Upper lobe of left lung (tissue), 6 donors: ENCODE measurements at regions not wholly inside any gene's neighbourhood (a gene's known extent, or its start where the extent isn't known, plus 50 kb on each side); places are given as distances from the start of the nearest gene placed in this dataset.

Experiments
- ATAC-seq, 2 donors: fragments of 200-7000 bp; cut with Tn5 transposase; one replicate each; pipeline ENCODE4 v1.9.1; 2022; ENCODE audit warnings: mild to moderate bottlenecking in 2 of 2, moderate library complexity in 2 of 2; ENCODE audit not compliant: low FRiP score in 2 of 2
- DNase-seq, 2 donors: peaks; one replicate each; pipeline ENCODE4 v3.0.0-alpha.2; 2019 to 2020
- H3K27ac ChIP-seq, 4 donors: fragments of 200-600 bp; sonication (generic); one replicate each; pipeline ENCODE4 v1.5.1; 2016 to 2019
- H3K27me3 ChIP-seq, 4 donors: fragments of 200-600 bp; sonication (generic); one replicate each; pipeline ENCODE4 v1.5.1; 2017 to 2019
- H3K36me3 ChIP-seq, 4 donors: fragments of 200-600 bp; sonication (generic); one replicate each; pipeline ENCODE4 v1.5.1; 2016 to 2019
- H3K4me1 ChIP-seq, 4 donors: fragments of 200-600 bp; sonication (generic); one replicate each; pipeline ENCODE4 v1.5.1; 2018 to 2019
- H3K4me3 ChIP-seq, 4 donors: fragments of 200-600 bp; sonication (generic); one replicate each; pipeline ENCODE4 v1.5.1; 2017 to 2019; ENCODE audit warnings: mild to moderate bottlenecking in 2 of 4, moderate library complexity in 1 of 4
- H3K9me3 ChIP-seq, 4 donors: fragments of 200-600 bp; sonication (generic); one replicate each; pipeline ENCODE4 v1.5.1; 2018 to 2019
- EP300 ChIP-seq, 4 donors: sonication (generic); formaldehyde crosslinking; IDR thresholded peaks; one replicate each; pipeline ENCODE4 v1.5.1; 2017; ENCODE audit warnings: antibody characterized with exemption in 4 of 4, control low read depth in 2 of 4
- POLR2A ChIP-seq, 4 donors: fragments of 450-650 bp; IDR thresholded peaks; one replicate each; pipeline ENCODE4 v1.5.1; 2016 to 2017; ENCODE audit warnings: antibody characterized with exemption in 4 of 4, mild to moderate bottlenecking in 2 of 4
- POLR2AphosphoS5 ChIP-seq, 2 donors: sonication (generic); formaldehyde crosslinking; IDR thresholded peaks; one replicate each; pipeline ENCODE4 v1.5.1; 2017; ENCODE audit warnings: antibody characterized with exemption in 2 of 2
- WGBS, 2 donors: methylation state at CpG; one replicate each; pipeline ENCODE4 v1.1.5; 2017 to 2018; 5-methylcytosine and 5-hydroxymethylcytosine counted together
- TF ChIP-seq, protein P1 (sequence below), 6 experiments: fragments of 450-650 bp in 4 of 6; fragments of 200-600 bp in 2 of 6; sonication (generic) in 2 of 6; IDR thresholded peaks; one replicate each; pipeline ENCODE4 v1.5.1; 2016 to 2019; ENCODE audit warnings: antibody characterized with exemption in 6 of 6
- donor health status: DM: no; HTN: no; CAD: no; lungs with moderate emphysema.
- donor health status: DM: no; HTN: yes; CAD: no; lungs with severe emphysema.

DNA sequence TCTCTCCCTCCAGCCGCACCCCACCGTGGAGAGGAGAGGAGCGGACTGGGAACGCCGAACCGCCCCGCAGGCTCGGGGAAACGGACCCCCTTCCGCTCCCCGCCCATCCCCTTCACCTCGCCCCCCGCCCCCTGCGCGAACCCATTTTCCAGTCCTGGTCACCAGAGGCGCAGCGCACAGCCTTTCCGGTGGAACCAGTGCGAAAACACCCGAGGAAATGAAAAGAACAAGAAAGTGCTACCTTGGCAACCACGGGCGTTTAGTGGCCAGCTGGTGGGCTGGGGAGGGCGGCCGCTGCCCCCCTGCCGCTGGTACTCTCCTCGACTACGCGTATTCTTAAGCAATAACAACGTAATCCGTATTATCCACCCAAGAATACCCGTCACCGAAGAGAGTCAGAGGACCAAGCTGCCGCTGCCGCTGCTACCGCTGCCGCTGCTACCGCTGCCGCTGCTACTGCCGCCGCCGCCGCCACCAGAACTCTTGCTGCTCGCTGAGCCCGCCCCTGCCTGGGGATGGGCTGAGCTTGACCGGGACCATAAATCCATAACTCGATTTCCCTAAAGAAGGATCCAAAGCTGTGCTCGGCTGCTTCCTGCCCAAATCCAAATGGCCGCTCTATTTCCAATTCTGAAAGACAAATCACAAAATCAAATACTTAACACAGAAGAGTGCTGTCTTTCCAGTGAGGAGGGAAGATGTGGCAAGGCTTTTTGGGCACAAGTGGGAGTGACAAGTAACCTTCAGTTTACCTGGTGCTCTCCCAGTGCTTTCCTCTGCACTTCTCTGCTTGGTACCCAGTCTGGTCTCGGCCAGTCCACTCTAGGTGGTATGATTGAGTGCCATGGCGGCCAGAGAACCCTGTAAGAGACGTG lies 125.2 kb upstream of the DPYD start:
- ATAC-seq: peak in 1 of 2 donors; percentile 17
- H3K4me1 ChIP-seq: peaks cover 20 to 35% (median 24%) of the 10 kb centered on the region in 4 donors
- H3K9me3 ChIP-seq: no peaks in the 10 kb centered on the region
- peak overlapping the region in 3 of 4 donors; percentile 34 to 55 (median 45) for H3K4me3 ChIP-seq
- DNase-seq: peak in 1 of 2 donors; percentile 72
- H3K36me3 ChIP-seq: no peaks in the 10 kb centered on the region
- WGBS, 2 donors: 7 to 8% methylated on average over 23 to 44 of the region's 51 CpGs
- no peak overlapping the region for H3K27ac ChIP-seq
- peaks cover 0 to 46% (median 16%) of the 10 kb centered on the region in 4 donors for H3K27me3 ChIP-seq
- TF ChIP-seq POLR2AphosphoS5 (IDR thresholded peaks at IDR 0.05): no peak
- TF ChIP-seq, protein P1, sequence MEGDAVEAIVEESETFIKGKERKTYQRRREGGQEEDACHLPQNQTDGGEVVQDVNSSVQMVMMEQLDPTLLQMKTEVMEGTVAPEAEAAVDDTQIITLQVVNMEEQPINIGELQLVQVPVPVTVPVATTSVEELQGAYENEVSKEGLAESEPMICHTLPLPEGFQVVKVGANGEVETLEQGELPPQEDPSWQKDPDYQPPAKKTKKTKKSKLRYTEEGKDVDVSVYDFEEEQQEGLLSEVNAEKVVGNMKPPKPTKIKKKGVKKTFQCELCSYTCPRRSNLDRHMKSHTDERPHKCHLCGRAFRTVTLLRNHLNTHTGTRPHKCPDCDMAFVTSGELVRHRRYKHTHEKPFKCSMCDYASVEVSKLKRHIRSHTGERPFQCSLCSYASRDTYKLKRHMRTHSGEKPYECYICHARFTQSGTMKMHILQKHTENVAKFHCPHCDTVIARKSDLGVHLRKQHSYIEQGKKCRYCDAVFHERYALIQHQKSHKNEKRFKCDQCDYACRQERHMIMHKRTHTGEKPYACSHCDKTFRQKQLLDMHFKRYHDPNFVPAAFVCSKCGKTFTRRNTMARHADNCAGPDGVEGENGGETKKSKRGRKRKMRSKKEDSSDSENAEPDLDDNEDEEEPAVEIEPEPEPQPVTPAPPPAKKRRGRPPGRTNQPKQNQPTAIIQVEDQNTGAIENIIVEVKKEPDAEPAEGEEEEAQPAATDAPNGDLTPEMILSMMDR (IDR thresholded peaks at IDR 0.05): no peak
- no peak for TF ChIP-seq POLR2A (IDR thresholded peaks at IDR 0.05)
- TF ChIP-seq EP300 (IDR thresholded peaks at IDR 0.05): no peak

DNA sequence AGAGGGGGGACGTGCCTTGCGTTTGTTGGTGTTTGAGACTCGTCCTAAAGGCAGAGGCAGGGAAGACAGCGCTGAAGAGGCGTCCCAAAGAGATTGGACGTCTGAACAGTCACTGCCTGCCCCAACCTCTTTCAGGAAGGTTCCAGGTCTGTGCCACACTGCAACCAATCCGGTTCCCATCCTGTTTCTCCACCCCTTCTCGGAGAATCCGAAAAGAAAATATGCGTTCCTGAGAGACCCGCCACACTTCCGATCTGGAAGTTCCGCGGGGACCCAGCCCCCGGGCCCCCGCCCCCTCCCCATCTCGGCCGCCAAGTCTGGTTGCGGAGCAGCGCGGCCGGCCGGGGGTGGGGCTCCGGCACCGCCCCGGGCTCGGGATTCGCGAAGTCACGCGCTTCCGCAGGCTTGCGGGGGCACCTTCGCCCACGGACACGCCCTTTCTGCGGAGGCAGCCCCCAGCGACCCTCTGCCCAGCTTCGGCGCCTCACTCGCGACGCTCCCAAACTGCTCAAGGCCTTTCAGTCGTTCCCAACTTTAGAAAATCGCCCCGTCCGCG lies 124.5 kb upstream of the DPYD start:
- H3K4me1 ChIP-seq: peaks cover 20 to 35% (median 24%) of the 10 kb centered on the region in 4 donors
- DNase-seq (peak in 1 of 2 donors; percentile 74), ATAC-seq (peak; percentile 18 to 38)
- H3K36me3 ChIP-seq: no peaks in the 10 kb centered on the region
- H3K9me3 ChIP-seq: no peaks in the 10 kb centered on the region
- 4 to 10% methylated on average over 10 to 30 of the region's 48 CpGs for WGBS, 2 donors
- no peak overlapping the region for H3K27ac ChIP-seq
- TF ChIP-seq EP300 (IDR thresholded peaks at IDR 0.05) (no peak), POLR2A (IDR thresholded peaks at IDR 0.05) (no peak), POLR2AphosphoS5 (IDR thresholded peaks at IDR 0.05) (no peak)
- TF ChIP-seq, protein P1 (IDR thresholded peaks at IDR 0.05): no peak
- peak overlapping the region in 3 of 4 donors; percentile 34 to 55 (median 45) for H3K4me3 ChIP-seq
- peaks cover 0 to 47% (median 16%) of the 10 kb centered on the region in 4 donors for H3K27me3 ChIP-seq

DNA sequence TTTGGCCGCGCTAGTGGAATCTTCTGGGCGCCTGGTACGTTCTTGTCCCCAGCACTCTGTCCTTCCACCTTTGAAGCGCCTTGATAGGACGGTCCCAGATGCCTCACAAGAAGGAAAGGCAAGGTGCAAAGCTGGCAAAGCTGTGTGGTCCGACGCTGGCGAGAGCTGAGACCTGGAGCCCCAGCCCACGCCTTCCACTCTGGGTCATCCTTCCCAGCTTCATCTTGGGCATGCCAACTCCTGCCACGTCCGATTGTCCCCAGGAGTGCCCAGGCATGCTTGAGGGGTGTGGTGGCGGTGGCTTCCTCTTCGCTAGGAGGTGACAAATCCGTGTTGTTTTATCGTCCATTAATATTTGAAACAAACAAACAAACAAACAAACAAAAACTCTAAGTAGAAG lies 123.9 kb upstream of the DPYD start:
- DNase-seq (peak in 1 of 2 donors; percentile 36), ATAC-seq (no peak)
- TF ChIP-seq POLR2A (IDR thresholded peaks at IDR 0.05): no peak
- TF ChIP-seq, protein P1 (IDR thresholded peaks at IDR 0.05): no peak
- no peak for TF ChIP-seq EP300 (IDR thresholded peaks at IDR 0.05)
- TF ChIP-seq POLR2AphosphoS5 (IDR thresholded peaks at IDR 0.05): no peak
- Histone ChIP-seq H3K27ac (no peak overlapping the region), H3K4me3 (peak overlapping the region in 1 of 4 donors; percentile 55), H3K36me3 (no peaks in the 10 kb centered on the region), H3K9me3 (no peaks in the 10 kb centered on the region), H3K4me1 (peaks cover 20 to 35% (median 24%) of the 10 kb centered on the region in 4 donors), H3K27me3 (peaks cover 0 to 42% (median 16%) of the 10 kb centered on the region in 4 donors)
- 7 to 16% methylated on average over 9 to 16 of the region's 16 CpGs for WGBS, 2 donors

DNA sequence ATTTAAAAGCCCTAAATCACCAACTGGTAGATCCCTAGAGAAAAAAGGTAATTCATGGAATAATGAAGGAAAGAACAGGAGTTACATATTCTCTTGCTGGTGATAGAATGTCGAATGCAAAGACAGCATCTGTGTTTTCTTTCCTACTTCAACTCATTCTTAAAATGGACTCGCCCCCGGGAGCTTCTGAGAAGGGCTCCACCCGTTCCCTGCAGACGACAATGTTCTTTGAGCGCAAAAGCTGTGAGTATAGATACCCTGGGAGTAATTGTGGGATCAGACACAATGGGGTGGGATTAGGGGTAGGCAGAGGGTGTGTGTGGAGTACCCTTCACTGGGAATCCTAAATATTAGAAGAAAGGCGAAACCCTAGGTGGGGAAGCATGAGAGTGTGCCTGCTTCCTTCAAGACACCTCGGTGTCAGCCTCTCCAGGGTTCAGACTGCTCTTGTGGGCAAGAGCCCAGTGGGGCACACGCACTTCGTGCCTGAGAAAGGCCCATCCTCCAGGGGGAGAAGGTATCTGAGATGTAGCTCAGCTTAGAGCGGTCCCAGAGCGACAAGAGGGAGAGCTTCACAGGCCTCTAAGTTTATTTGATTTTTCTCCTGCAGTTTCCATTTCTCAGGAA lies 123.3 kb upstream of the DPYD start:
- Histone ChIP-seq H3K27me3 (peaks cover 0 to 36% (median 13%) of the 10 kb centered on the region in 4 donors), H3K4me1 (peaks cover 16 to 29% (median 24%) of the 10 kb centered on the region in 4 donors), H3K9me3 (no peaks in the 10 kb centered on the region), H3K27ac (no peak overlapping the region), H3K4me3 (no peak overlapping the region), H3K36me3 (no peaks in the 10 kb centered on the region)
- TF ChIP-seq POLR2AphosphoS5 (IDR thresholded peaks at IDR 0.05): no peak
- TF ChIP-seq, protein P1 (IDR thresholded peaks at IDR 0.05): no peak
- TF ChIP-seq EP300 (IDR thresholded peaks at IDR 0.05): no peak
- no peak for TF ChIP-seq POLR2A (IDR thresholded peaks at IDR 0.05)
- WGBS, 2 donors: 31 to 34% methylated on average over 12 of the region's 12 CpGs
- ATAC-seq (no peak), DNase-seq (no peak)
